ENCODE measurements at regions not wholly inside any gene's neighbourhood (a gene's known extent, or its start where the extent isn't known, plus 50 kb on each side); places are given as distances from the start of the nearest gene placed in this dataset.
"Not testable (repeated sequence)": the region's sequence is repeated elsewhere in the genome, so short reads cannot be mapped to it uniquely, and the experiment has no call there.

DNA sequence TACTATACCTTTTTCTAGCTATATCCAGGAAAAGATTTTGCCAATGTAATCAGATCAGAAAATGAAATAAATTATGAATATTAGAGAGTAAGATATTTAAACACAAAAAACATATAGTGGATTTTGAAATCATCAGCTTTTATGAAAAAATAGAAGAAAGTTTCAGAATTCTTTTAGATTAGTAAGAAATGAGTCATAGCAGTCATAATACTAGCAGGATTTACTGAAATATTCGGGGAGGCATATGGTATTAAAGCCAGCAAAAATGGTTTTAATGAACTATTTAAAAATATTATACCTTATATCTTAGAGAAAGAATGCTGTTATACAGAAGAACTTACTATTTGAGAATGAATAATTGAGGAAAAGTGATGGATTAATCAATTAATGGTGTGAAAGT is 303.6 kb upstream of the NUDT12 start:
- no peaks in the 10 kb centered on the region for H3K27me3 ChIP-seq
- DNase-seq (ENCODE audit: low read depth in 1 of 2, low spot score in 1 of 2): no peak
- H3K4me1 ChIP-seq (ENCODE audit: low read depth): no peaks in the 10 kb centered on the region
- H3K9me3 ChIP-seq (ENCODE audit: low read depth): no peaks in the 10 kb centered on the region
- no peaks in the 10 kb centered on the region for H3K36me3 ChIP-seq
- H3K4me3 ChIP-seq: no peak overlapping the region
- no peak overlapping the region for H3K27ac ChIP-seq
- TF ChIP-seq, protein P1, sequence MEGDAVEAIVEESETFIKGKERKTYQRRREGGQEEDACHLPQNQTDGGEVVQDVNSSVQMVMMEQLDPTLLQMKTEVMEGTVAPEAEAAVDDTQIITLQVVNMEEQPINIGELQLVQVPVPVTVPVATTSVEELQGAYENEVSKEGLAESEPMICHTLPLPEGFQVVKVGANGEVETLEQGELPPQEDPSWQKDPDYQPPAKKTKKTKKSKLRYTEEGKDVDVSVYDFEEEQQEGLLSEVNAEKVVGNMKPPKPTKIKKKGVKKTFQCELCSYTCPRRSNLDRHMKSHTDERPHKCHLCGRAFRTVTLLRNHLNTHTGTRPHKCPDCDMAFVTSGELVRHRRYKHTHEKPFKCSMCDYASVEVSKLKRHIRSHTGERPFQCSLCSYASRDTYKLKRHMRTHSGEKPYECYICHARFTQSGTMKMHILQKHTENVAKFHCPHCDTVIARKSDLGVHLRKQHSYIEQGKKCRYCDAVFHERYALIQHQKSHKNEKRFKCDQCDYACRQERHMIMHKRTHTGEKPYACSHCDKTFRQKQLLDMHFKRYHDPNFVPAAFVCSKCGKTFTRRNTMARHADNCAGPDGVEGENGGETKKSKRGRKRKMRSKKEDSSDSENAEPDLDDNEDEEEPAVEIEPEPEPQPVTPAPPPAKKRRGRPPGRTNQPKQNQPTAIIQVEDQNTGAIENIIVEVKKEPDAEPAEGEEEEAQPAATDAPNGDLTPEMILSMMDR (IDR thresholded peaks at IDR 0.05; ENCODE audit: low read depth, low read length): no peak

DNA sequence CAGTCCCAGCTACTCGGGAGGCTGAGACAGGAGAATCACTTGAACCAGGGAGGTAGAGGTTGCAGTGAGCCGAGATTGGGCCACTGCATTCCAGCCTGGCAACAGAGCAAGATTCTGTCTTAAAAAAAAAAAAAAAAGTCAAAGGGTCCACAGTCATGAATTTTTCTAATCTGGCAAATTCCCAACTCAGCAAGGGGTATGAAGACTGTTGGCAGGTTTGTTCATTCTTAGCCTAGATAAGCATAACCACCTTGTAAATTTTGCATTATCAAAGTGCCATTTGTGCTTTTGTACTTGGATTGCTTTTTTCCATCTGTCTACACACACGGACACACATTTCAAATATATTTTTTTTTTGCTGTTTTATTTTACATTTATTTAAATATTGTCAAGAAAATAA is 299.8 kb upstream of the NUDT12 start:
- no peak overlapping the region for H3K27ac ChIP-seq
- peak in 1 of 2 donors; percentile 4 for DNase-seq (ENCODE audit: low read depth in 1 of 2, low spot score in 1 of 2)
- H3K27me3 ChIP-seq: no peaks in the 10 kb centered on the region
- H3K4me3 ChIP-seq: no peak overlapping the region
- H3K9me3 ChIP-seq (ENCODE audit: low read depth): no peaks in the 10 kb centered on the region
- TF ChIP-seq, protein P1 (IDR thresholded peaks at IDR 0.05; ENCODE audit: low read depth, low read length): no peak
- H3K4me1 ChIP-seq (ENCODE audit: low read depth): no peaks in the 10 kb centered on the region
- H3K36me3 ChIP-seq: no peaks in the 10 kb centered on the region

DNA sequence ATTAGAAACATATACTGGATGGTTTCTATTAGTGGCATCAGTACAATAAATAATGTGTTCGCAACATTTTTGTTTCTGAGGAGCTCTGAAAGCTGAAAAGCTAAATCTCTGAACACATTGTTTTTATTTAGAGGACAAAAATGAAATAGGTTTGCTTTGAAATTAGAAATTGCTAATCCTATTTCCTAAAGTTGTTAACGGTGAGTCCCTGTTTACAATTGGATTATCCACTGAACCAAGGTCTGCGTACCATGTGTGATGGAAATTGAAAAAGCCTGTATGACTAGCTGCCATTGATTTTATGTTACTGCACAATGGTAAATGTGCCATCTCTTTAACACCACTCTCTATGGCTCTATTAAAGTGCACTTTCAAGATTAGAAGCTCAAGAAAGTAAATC is 297.7 kb upstream of the NUDT12 start:
- H3K4me3 ChIP-seq: no peak overlapping the region
- TF ChIP-seq, protein P1 (IDR thresholded peaks at IDR 0.05; ENCODE audit: low read depth, low read length): no peak
- no peaks in the 10 kb centered on the region for H3K4me1 ChIP-seq (ENCODE audit: low read depth)
- DNase-seq (ENCODE audit: low read depth in 1 of 2, low spot score in 1 of 2): no peak
- H3K9me3 ChIP-seq (ENCODE audit: low read depth): no peaks in the 10 kb centered on the region
- H3K27me3 ChIP-seq: no peaks in the 10 kb centered on the region
- H3K36me3 ChIP-seq: no peaks in the 10 kb centered on the region
- H3K27ac ChIP-seq: no peak overlapping the region

DNA sequence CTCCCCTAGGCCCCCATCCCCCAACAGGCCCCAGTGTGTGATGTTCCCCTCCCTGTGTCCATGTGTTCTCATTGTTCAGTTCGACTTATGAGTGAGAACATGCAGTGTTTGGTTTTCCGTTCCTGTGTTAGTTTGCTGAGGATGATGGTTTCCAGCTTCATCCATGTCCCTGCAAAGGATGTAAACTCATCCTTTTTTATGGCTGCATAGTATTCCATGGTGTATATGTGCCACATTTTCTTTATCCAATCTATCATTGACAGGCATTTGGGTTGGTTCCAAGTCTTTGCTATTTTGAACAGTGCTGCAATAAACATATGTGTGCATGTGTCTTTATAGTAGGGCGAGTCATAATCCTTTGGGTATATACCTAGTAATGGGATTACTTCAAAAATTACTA is 295.8 kb upstream of the NUDT12 start:
- not testable (repeated sequence) for H3K4me1 ChIP-seq (ENCODE audit: low read depth); DNase-seq (ENCODE audit: low read depth in 1 of 2, low spot score in 1 of 2); H3K9me3 ChIP-seq (ENCODE audit: low read depth); H3K36me3 ChIP-seq; H3K4me3 ChIP-seq; H3K27ac ChIP-seq; H3K27me3 ChIP-seq

DNA sequence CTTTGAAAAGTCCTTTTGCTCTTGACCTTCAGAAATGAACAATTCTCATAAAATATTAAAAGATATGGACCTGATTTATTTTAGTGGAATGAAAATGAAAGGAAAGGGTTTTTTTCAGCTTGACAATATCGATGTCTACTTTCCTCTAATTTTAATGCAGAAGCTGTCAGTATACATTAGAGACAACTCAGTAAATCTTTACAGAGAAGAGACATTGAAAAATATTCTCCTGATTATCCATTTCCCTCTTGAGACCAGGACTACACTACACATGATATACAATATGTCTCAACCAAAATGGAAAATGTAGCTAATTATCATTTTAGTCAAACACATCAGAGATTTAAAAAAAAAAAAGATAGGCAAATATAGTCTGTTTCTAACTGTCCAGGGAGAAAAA is 288.5 kb upstream of the NUDT12 start:
- H3K4me1 ChIP-seq (ENCODE audit: low read depth): no peaks in the 10 kb centered on the region
- no peaks in the 10 kb centered on the region for H3K36me3 ChIP-seq
- no peaks in the 10 kb centered on the region for H3K27me3 ChIP-seq
- H3K9me3 ChIP-seq (ENCODE audit: low read depth): no peaks in the 10 kb centered on the region
- TF ChIP-seq, protein P1 (IDR thresholded peaks at IDR 0.05; ENCODE audit: low read depth, low read length): no peak
- no peak overlapping the region for H3K4me3 ChIP-seq
- H3K27ac ChIP-seq: no peak overlapping the region
- no peak for DNase-seq (ENCODE audit: low read depth in 1 of 2, low spot score in 1 of 2)

DNA sequence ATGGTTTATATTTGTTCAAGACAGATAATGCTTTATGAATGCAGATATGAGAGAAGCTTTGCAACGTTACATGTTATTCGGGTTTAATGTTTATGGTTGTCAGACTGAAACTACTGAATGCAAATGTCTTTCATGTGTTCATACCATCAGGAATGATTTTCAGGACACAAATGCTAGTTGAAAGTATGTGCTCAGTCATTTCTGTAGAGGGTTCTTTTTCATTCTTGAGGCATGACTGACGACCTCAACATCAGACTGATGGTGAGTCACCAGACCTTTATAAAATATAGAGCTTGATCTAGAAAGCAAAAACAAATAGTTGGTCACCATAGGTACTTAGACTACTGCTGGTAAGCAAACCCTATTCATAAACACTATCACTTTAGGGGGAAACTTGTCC is 287.3 kb upstream of the NUDT12 start:
- no peaks in the 10 kb centered on the region for H3K27me3 ChIP-seq
- no peaks in the 10 kb centered on the region for H3K36me3 ChIP-seq
- TF ChIP-seq, protein P1 (IDR thresholded peaks at IDR 0.05; ENCODE audit: low read depth, low read length): no peak
- DNase-seq (ENCODE audit: low read depth in 1 of 2, low spot score in 1 of 2): peak in 1 of 2 donors; percentile 5
- H3K4me3 ChIP-seq: no peak overlapping the region
- no peak overlapping the region for H3K27ac ChIP-seq
- H3K9me3 ChIP-seq (ENCODE audit: low read depth): no peaks in the 10 kb centered on the region
- no peaks in the 10 kb centered on the region for H3K4me1 ChIP-seq (ENCODE audit: low read depth)
